ENCODE measurements at regions not wholly inside any gene's neighbourhood (a gene's known extent, or its start where the extent isn't known, plus 50 kb on each side); places are given as distances from the start of the nearest gene placed in this dataset.

DNA sequence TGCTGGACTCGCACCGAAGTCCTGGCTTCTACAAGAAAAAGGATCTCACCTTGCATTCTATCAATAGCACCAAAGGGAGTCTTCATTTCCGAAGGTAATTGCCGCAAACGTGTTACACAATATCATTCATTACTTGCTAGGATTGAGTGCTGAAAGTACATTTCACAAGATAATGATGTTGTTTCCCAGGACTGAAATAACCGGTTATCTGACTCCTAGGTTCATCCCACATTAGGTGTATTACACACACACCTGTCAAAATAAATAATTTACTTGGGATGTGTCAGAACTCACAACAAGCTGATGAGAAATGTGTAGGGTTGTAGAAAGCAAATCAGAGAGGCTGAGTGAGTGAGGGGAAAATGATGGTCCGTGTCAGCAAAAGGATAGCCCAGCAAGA lies 219.4 kb upstream of the RHOBTB1 start:
- TF ChIP-seq, protein P1, sequence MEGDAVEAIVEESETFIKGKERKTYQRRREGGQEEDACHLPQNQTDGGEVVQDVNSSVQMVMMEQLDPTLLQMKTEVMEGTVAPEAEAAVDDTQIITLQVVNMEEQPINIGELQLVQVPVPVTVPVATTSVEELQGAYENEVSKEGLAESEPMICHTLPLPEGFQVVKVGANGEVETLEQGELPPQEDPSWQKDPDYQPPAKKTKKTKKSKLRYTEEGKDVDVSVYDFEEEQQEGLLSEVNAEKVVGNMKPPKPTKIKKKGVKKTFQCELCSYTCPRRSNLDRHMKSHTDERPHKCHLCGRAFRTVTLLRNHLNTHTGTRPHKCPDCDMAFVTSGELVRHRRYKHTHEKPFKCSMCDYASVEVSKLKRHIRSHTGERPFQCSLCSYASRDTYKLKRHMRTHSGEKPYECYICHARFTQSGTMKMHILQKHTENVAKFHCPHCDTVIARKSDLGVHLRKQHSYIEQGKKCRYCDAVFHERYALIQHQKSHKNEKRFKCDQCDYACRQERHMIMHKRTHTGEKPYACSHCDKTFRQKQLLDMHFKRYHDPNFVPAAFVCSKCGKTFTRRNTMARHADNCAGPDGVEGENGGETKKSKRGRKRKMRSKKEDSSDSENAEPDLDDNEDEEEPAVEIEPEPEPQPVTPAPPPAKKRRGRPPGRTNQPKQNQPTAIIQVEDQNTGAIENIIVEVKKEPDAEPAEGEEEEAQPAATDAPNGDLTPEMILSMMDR (IDR thresholded peaks at IDR 0.05; ENCODE audit: borderline replicate concordance, insufficient read depth, low read depth, low read length) = no peak
- H3K4me3 ChIP-seq (ENCODE audit: low read depth, low read length) = no peak overlapping the region

DNA sequence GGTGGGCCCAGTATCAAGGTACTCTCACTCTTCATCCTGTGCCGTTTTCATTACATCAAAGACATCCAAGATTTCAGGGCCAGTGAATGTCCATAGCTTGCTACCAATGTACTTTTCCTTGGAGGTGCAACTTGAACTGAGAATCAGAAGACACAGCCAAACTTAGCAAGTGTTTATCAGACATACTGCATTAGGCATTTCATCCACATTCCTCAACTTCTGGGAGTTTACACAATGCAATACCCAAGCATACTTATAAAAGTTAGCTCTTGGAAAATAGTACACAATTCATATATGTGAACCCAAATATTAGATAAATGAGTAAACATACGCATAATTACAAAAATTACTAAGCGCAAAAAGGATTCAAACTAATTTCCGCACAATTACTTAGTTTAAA lies 216.3 kb upstream of the RHOBTB1 start:
- H3K4me3 ChIP-seq (ENCODE audit: low read depth, low read length) = no peak overlapping the region
- TF ChIP-seq, protein P1 (IDR thresholded peaks at IDR 0.05; ENCODE audit: borderline replicate concordance, insufficient read depth, low read depth, low read length) = no peak

DNA sequence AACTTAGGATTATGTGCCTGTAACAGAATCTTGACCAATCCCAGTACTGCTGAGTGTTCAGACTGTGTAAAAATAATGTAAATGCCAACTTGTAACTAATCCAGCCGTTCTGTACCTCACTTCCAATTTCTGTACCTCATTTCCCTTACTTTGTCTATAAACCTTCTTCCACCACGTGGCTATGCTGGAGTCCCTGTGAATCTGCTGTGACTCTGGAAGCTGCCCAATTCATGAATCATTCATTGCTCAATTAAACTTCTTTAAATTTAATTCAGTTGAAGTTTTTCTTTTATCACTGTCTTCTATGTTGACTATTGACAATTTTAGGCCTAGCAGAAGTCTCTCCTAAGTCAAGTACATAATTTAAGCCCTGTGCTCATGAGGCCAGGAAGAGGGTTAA lies 215.3 kb upstream of the RHOBTB1 start:
- TF ChIP-seq, protein P1 (IDR thresholded peaks at IDR 0.05; ENCODE audit: borderline replicate concordance, insufficient read depth, low read depth, low read length) = no peak
- H3K4me3 ChIP-seq (ENCODE audit: low read depth, low read length) = no peak overlapping the region

DNA sequence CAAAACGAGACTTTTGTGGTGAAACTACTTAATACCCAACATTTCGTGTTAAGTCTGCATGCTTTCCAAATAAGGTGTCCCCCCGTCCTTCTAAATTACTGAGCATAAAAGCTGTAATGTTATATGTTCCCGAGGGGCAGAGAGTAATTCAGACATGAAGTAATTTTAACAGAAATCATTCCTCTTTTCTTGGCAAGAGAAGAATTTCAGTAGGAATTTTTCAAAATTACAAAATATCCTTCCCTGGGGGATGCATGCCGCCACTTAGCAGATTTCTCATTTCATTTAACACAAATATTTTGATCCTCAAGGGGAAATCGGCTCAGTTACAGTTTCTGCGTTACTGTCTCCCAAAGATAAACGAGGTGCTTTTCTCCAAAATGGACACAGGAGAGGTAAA lies 213.2 kb upstream of the RHOBTB1 start:
- TF ChIP-seq, protein P1 (IDR thresholded peaks at IDR 0.05; ENCODE audit: borderline replicate concordance, insufficient read depth, low read depth, low read length) = no peak
- H3K4me3 ChIP-seq (ENCODE audit: low read depth, low read length) = no peak overlapping the region

DNA sequence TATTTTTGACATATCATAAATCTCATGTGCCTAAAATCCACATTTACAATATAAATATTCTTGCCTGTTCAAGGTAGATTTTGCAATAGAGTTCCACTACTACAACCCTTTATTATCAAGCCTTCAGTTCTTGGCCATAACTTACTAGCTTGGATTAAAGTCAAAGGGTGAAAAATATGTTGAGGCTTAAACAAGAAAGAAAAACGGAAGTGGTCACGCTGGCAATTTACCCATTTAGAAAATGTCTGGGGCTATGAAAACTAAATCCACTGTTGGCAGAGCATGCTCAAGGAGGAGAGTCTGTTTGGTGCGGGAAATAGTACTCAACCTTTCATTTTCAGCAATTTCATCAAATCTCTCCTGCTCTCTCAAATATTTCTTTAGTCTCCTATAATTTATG lies 209.8 kb upstream of the RHOBTB1 start:
- H3K4me3 ChIP-seq (ENCODE audit: low read depth, low read length) = no peak overlapping the region
- TF ChIP-seq, protein P1 (IDR thresholded peaks at IDR 0.05; ENCODE audit: borderline replicate concordance, insufficient read depth, low read depth, low read length) = no peak

DNA sequence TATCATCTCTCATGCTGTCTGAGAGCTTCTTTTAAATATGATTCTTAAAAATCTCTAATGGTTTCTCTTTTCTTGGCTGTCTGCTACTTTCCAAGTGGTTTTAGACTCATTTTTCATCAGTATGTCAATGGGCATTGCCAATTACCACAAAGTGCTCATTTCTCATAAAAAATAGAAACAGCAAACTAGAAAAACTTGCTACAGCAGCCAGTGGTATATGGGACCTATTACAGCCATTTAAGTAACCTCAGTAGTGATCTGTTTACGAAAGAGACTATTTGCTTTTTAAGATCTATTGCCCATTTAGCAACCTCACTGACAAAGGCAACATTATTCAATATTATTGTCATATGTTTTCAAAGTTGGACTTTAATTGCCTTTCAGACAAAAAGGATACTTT lies 207.1 kb upstream of the RHOBTB1 start:
- H3K4me3 ChIP-seq (ENCODE audit: low read depth, low read length) = no peak overlapping the region
- TF ChIP-seq, protein P1 (IDR thresholded peaks at IDR 0.05; ENCODE audit: borderline replicate concordance, insufficient read depth, low read depth, low read length) = no peak

DNA sequence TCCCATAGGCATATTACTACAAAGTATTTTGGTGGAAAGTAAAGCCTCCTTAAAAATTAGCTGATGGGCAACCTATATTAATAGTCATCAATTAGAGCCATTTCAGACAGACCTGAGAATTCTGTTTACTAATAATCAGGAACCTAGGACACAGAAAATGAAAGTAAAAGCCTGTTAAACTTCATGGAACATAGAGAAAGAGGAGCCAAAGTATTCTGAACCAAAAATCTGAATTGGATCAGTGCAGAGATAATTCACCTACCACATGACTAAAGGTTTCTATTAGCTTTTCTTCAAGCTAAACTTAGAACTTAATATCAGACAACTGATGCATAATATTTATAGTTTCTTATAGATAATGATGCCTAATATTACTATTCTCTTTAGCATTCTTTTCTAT lies 204.5 kb upstream of the RHOBTB1 start:
- H3K4me3 ChIP-seq (ENCODE audit: low read depth, low read length) = no peak overlapping the region
- TF ChIP-seq, protein P1 (IDR thresholded peaks at IDR 0.05; ENCODE audit: borderline replicate concordance, insufficient read depth, low read depth, low read length) = no peak

Data from GM12875 (cell line).